T-cell (primary cell): ENCODE measurements at regions not wholly inside any gene's neighbourhood (a gene's known extent, or its start where the extent isn't known, plus 50 kb on each side); places are given as distances from the start of the nearest gene placed in this dataset.

Experiments used
- ATAC-seq, 4 experiments: fragments of 200-7000 bp in 3 of 4; fragments of 150-1000 bp in 1 of 4; cut with Tn5 transposase; replicated peaks in 1 of 4; 1 replicate in 3 of 4; 2 replicates in 1 of 4; pipeline ENCODE4 v1.10.0; 2021; ENCODE audit warnings: moderate library complexity in 3 of 4, mild to moderate bottlenecking in 2 of 4, moderate number of reproducible peaks in 1 of 4
- CTCF ChIA-PET, 2 donors: fragments of 300-600 bp; sonication (Branson Sonifier 250); formaldehyde crosslinking; loops; one replicate each; lab custom pipeline; 2022; ENCODE audit warnings: antibody characterized with exemption in 2 of 2; lab: Charles Lee
- POLR2A ChIA-PET, 2 donors: fragments of 300-600 bp; sonication (Branson Sonifier 250); formaldehyde crosslinking; loops; one replicate each; lab custom pipeline; 2022; ENCODE audit warnings: antibody characterized with exemption in 2 of 2; lab: Charles Lee
- DNase-seq, 35 experiments: peaks; one replicate each; pipeline versions ENCODE4 v3.0.0 to v3.0.0-alpha.2; 2013 to 2023
- H3K27ac ChIP-seq: one replicate; pipeline ENCODE4 v1.5.1; 2013; ENCODE audit warnings: low read length
- H3K27me3 ChIP-seq, 2 experiments: replicated peaks in 1 of 2; 1 replicate in 1 of 2; 2 replicates in 1 of 2; pipeline versions ENCODE4 v1.6.1 to v1.7.0; 2013; ENCODE audit warnings: low read length in 1 of 2, mixed read lengths in 1 of 2; ENCODE audit not compliant: control insufficient read depth in 2 of 2, insufficient read depth in 2 of 2; ENCODE audit errors: extremely low read depth in 1 of 2
- H3K36me3 ChIP-seq, 2 donors: 1 replicate in 1 of 2; 2 replicates in 1 of 2; pipeline versions ENCODE4 v1.6.1 to v1.7.0; 2013; ENCODE audit warnings: low read length in 1 of 2; ENCODE audit not compliant: control insufficient read depth in 2 of 2, insufficient read depth in 1 of 2; ENCODE audit errors: extremely low read depth in 1 of 2
- H3K4me1 ChIP-seq, 2 experiments: 1 replicate in 1 of 2; 2 replicates in 1 of 2; pipeline versions ENCODE4 v1.6.1 to v1.7.0; 2013; ENCODE audit warnings: low read length in 2 of 2, mixed read lengths in 1 of 2; ENCODE audit not compliant: insufficient read depth in 2 of 2, control insufficient read depth in 1 of 2; ENCODE audit errors: extremely low read depth in 1 of 2
- H3K4me3 ChIP-seq, 2 donors: 1 replicate in 1 of 2; 2 replicates in 1 of 2; pipeline versions ENCODE4 v1.5.1 to v1.7.0; 2013; ENCODE audit warnings: mild to moderate bottlenecking in 2 of 2, low read length in 1 of 2, moderate library complexity in 1 of 2; ENCODE audit not compliant: control insufficient read depth in 1 of 2; ENCODE audit errors: extremely low read depth in 1 of 2
- H3K9me3 ChIP-seq: 2 replicates; pipeline ENCODE4 v1.7.0; 2013
- H3K27ac Mint-ChIP-seq, 2 donors: one replicate each; pipeline ENCODE4 v1.8.0; 2020 to 2021; ENCODE audit warnings: mild to moderate bottlenecking in 2 of 2, mixed read lengths in 2 of 2
- H3K27me3 Mint-ChIP-seq, 2 donors: one replicate each; pipeline ENCODE4 v1.8.0; 2021 to 2022; ENCODE audit warnings: mixed read lengths in 2 of 2
- H3K36me3 Mint-ChIP-seq: one replicate; pipeline ENCODE4 v1.8.0; 2021; ENCODE audit warnings: mixed read lengths
- H3K4me1 Mint-ChIP-seq, 3 donors: one replicate each; pipeline ENCODE4 v1.8.0; 2020 to 2022; ENCODE audit warnings: mixed read lengths in 3 of 3, mild to moderate bottlenecking in 1 of 3
- H3K4me3 Mint-ChIP-seq, 3 donors: one replicate each; pipeline ENCODE4 v1.8.0; 2020 to 2022; ENCODE audit warnings: mild to moderate bottlenecking in 3 of 3, mixed read lengths in 3 of 3, moderate library complexity in 3 of 3
- H3K9me3 Mint-ChIP-seq, 3 donors: one replicate each; pipeline ENCODE4 v1.8.0; 2020 to 2022; ENCODE audit warnings: mixed read lengths in 3 of 3
- WGBS: methylation state at CpG from one replicate; pipeline ENCODE4 v1.1.5; 2013; ENCODE audit warnings: missing lambda C conversion rate; ENCODE audit not compliant: insufficient coverage; 5-methylcytosine and 5-hydroxymethylcytosine counted together

DNA sequence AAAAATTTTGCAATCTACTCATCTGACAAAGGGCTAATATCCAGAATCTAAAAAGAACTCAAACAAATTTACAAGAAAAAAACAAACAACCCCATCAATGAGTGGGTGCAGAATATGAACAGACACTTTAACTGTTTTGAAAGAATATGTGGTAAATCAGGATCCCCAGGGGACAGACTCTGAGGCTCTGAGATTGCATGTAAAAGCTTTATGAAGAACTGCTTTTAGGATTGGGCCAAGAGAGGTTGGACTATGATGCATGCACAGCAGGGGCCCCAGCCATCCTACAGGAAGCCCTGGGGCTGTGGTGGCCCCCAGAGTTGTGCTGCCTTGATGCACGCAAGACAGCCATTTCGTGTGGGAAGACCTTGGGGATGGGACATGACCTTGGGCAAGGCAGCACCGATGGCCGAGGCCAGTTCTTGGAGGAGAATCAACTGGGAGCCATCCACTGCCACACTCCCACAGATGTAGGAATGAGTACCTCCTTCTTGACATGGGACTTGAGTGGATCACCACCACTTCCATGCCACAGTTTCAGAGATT lies 298.1 kb upstream of the THBS1 start:
- no peak overlapping the region for H3K27ac ChIP-seq
- no peaks in the 10 kb centered on the region for H3K36me3 Mint-ChIP-seq
- no peaks in the 10 kb centered on the region for H3K27me3 ChIP-seq
- WGBS, result 90% methylated on average over 2 of the region's 4 CpGs
- H3K4me3 Mint-ChIP-seq, result no peak overlapping the region
- H3K4me1 ChIP-seq, result no peaks in the 10 kb centered on the region
- DNase-seq (no peak), ATAC-seq (no peak)
- no peaks in the 10 kb centered on the region for H3K4me1 Mint-ChIP-seq
- ChIA-PET CTCF (no interaction called here), POLR2A (no interaction called here)
- peaks cover 3 to 11% (median 3%) of the 10 kb centered on the region in 3 donors for H3K9me3 Mint-ChIP-seq
- no peak overlapping the region for H3K4me3 ChIP-seq
- H3K9me3 ChIP-seq, result no peaks in the 10 kb centered on the region
- H3K36me3 ChIP-seq, result no peaks in the 10 kb centered on the region
- H3K27me3 Mint-ChIP-seq, result peaks cover 13% of the 10 kb centered on the region in 2 donors
- H3K27ac Mint-ChIP-seq, result no peak overlapping the region

DNA sequence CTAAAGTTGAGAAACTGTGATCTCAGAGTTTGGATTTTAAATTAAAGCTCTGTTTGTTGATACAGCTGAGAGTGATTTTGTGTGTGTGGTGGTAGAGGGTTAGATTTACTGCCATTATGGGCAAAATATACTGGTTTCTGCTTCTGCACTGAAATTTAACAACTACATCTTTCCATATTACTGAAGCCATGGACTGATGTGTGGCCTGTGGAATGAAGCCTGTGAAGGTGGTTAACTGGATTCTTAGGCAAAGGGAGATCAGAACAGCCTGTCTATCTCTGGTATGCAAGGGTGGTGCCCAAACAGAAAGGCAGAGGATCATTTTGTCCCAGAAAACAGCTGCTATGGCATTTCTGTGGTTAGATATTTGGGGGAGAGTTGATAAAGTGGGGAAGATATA lies 297.3 kb upstream of the THBS1 start:
- peaks cover 3 to 7% (median 3%) of the 10 kb centered on the region in 3 donors for H3K9me3 Mint-ChIP-seq
- H3K9me3 ChIP-seq, result no peaks in the 10 kb centered on the region
- no peaks in the 10 kb centered on the region for H3K27me3 ChIP-seq
- ChIA-PET CTCF (no interaction called here), POLR2A (no interaction called here)
- no peak overlapping the region for H3K27ac ChIP-seq
- H3K27ac Mint-ChIP-seq, result no peak overlapping the region
- ATAC-seq (no peak), DNase-seq (no peak)
- peaks cover 13% of the 10 kb centered on the region in 2 donors for H3K27me3 Mint-ChIP-seq
- H3K4me1 ChIP-seq, result no peaks in the 10 kb centered on the region
- no peaks in the 10 kb centered on the region for H3K4me1 Mint-ChIP-seq
- no peak overlapping the region for H3K4me3 Mint-ChIP-seq
- no peak overlapping the region for H3K4me3 ChIP-seq
- H3K36me3 Mint-ChIP-seq, result no peaks in the 10 kb centered on the region
- H3K36me3 ChIP-seq, result no peaks in the 10 kb centered on the region

DNA sequence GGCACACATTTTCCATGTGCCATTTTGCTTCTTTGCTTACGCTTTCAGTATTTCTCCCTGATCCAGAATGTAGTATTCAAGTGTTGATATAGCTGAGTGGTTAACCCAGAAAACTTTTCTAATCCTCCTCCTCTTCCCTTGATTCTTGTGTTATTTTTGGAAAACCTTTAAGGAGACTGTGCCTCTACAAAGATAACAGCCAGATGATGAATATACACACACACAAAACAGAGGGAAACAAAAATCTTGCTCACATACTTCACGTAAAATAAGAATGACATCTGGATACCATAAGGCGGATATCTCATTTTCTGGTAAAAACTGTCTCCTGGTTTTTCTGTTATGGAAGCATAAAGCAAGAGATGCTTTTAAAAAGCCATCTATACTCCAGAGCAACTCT lies 295.8 kb upstream of the THBS1 start:
- Histone ChIP-seq H3K9me3 (no peaks in the 10 kb centered on the region), H3K4me3 (no peak overlapping the region), H3K27ac (no peak overlapping the region), H3K36me3 (no peaks in the 10 kb centered on the region), H3K27me3 (no peaks in the 10 kb centered on the region), H3K4me1 (no peaks in the 10 kb centered on the region)
- DNase-seq (no peak), ATAC-seq (no peak)
- no CpG with 5 or more reads among the region's 3 CpGs for WGBS
- peaks cover 13% of the 10 kb centered on the region in 2 donors for H3K27me3 Mint-ChIP-seq
- POLR2A ChIA-PET, result no interaction called here
- H3K36me3 Mint-ChIP-seq, result no peaks in the 10 kb centered on the region
- H3K27ac Mint-ChIP-seq, result no peak overlapping the region
- H3K4me3 Mint-ChIP-seq, result no peak overlapping the region
- H3K9me3 Mint-ChIP-seq, result peaks cover 3 to 5% (median 3%) of the 10 kb centered on the region in 3 donors
- H3K4me1 Mint-ChIP-seq, result no peaks in the 10 kb centered on the region
- CTCF ChIA-PET, result no interaction called here

DNA sequence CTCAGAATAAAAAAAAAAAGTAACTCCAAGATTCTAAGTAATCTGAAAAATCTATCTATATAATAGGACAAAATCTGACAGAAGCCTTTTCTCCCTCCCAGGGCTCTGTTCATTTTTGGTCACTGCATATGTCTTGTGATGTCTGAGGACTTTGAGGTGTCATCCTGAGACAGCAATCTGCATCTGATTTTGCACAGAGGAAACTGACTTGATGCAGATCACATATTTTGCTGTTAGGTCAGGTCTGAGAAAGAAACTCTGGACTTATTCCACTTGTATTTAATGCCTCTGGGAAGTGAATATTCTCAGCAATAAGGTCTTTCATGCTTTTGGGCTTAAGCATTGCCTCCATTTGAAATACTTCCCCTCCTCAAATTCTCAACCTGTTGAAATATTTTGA lies 295.2 kb upstream of the THBS1 start:
- H3K4me3 Mint-ChIP-seq, result no peak overlapping the region
- H3K4me1 Mint-ChIP-seq, result no peaks in the 10 kb centered on the region
- Histone ChIP-seq H3K4me1 (no peaks in the 10 kb centered on the region), H3K9me3 (no peaks in the 10 kb centered on the region), H3K4me3 (no peak overlapping the region), H3K27ac (no peak overlapping the region), H3K27me3 (no peaks in the 10 kb centered on the region), H3K36me3 (no peaks in the 10 kb centered on the region)
- H3K36me3 Mint-ChIP-seq, result no peaks in the 10 kb centered on the region
- ChIA-PET POLR2A (no interaction called here), CTCF (no interaction called here)
- H3K27ac Mint-ChIP-seq, result no peak overlapping the region
- no peak for ATAC-seq
- H3K27me3 Mint-ChIP-seq, result peaks cover 13% of the 10 kb centered on the region in 2 donors
- no peak for DNase-seq
- H3K9me3 Mint-ChIP-seq, result peaks cover 2 to 5% (median 3%) of the 10 kb centered on the region in 3 donors

DNA sequence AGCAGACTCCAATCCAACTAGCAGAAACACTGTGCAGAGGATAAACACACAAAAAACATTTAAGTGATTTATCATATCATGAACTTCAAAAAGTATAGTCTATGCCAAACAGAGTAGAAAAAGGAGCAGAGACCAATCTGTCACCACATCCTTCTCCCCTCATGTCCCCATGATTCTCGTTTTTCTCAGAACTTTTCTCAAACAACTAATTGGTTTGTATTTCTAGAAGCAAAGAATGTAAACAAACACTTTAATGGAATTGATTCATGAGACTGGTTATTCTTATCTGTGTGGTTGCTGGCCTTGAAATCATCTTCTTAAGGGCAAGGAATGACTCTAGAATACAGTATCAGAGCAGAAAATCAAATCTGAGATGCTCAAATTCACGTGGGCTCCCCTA lies 294.2 kb upstream of the THBS1 start:
- Histone ChIP-seq H3K27me3 (no peaks in the 10 kb centered on the region), H3K4me1 (no peaks in the 10 kb centered on the region), H3K36me3 (no peaks in the 10 kb centered on the region), H3K27ac (no peak overlapping the region), H3K9me3 (no peaks in the 10 kb centered on the region), H3K4me3 (no peak overlapping the region)
- DNase-seq (no peak), ATAC-seq (no peak)
- H3K27ac Mint-ChIP-seq, result no peak overlapping the region
- H3K36me3 Mint-ChIP-seq, result no peaks in the 10 kb centered on the region
- H3K27me3 Mint-ChIP-seq, result peaks cover 13 to 15% of the 10 kb centered on the region in 2 donors
- CTCF ChIA-PET, result no interaction called here
- WGBS, result no CpG with 5 or more reads among the region's 2 CpGs
- H3K4me1 Mint-ChIP-seq, result no peaks in the 10 kb centered on the region
- POLR2A ChIA-PET, result no interaction called here
- H3K9me3 Mint-ChIP-seq, result peaks cover 3 to 5% (median 4%) of the 10 kb centered on the region in 3 donors
- no peak overlapping the region for H3K4me3 Mint-ChIP-seq

DNA sequence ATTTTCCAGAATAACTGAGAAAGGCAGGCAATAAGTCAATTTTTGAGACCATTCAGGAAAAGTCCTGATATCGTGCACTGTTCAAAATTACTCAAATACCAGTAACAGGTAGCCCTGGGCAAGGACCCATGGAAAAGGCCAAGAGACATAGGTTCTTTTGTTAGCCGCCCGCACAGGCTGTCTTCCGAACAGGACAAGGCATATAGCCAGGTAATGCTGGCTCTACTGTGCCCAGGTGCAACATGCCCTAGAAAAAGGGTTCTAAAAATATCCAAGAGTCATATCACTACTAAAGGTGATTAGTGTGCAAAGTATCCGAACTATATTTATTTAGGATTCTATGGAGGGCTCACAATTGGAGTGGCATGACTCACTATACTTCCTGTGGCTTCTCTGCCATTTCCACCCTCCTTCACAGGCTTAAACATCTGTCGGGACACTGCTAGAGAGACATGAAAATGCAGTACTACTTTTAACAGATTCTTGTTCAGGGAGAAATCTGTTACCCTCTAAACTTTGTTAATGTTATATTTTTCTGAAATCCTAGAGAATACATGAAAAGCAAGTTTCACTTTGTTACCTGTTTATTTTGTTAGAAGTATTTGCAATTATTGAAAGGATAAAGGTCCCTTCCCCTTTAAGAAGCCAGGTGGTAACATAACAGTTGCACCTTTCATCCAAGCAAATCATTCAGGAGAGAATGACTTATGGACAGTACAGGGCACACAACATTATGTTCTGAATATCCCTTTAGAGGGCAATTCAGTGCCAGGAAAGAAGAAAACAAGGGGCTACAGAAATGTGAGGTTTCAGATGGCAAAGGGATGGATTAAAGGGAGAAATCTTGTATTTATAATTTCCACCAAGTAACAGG lies 293.3 kb upstream of the THBS1 start:
- Histone ChIP-seq H3K36me3 (no peaks in the 10 kb centered on the region), H3K4me3 (no peak overlapping the region), H3K27ac (no peak overlapping the region), H3K27me3 (no peaks in the 10 kb centered on the region), H3K4me1 (no peaks in the 10 kb centered on the region), H3K9me3 (no peaks in the 10 kb centered on the region)
- DNase-seq (no peak), ATAC-seq (no peak)
- no peaks in the 10 kb centered on the region for H3K4me1 Mint-ChIP-seq
- no peaks in the 10 kb centered on the region for H3K36me3 Mint-ChIP-seq
- 86% methylated on average over 1 of the region's 6 CpGs for WGBS
- ChIA-PET CTCF (no interaction called here), POLR2A (no interaction called here)
- H3K4me3 Mint-ChIP-seq, result no peak overlapping the region
- H3K27ac Mint-ChIP-seq, result no peak overlapping the region
- peaks cover 0 to 8% (median 5%) of the 10 kb centered on the region in 3 donors for H3K9me3 Mint-ChIP-seq
- peaks cover 9 to 15% of the 10 kb centered on the region in 2 donors for H3K27me3 Mint-ChIP-seq
